Loucy (cell line): ENCODE measurements at regions not wholly inside any gene's neighbourhood (a gene's known extent, or its start where the extent isn't known, plus 50 kb on each side); places are given as distances from the start of the nearest gene placed in this dataset.

Experiments used
- H2AFZ ChIP-seq: fragments of 200-600 bp; sonication (generic); 2 replicates; pipeline ENCODE4 v1.6.0; 2016; ENCODE audit warnings: antibody characterized with exemption, mild to moderate bottlenecking, low read length, moderate library complexity
- H3F3A ChIP-seq: fragments of 200-600 bp; 2 replicates; pipeline ENCODE4 v1.6.0; 2016; ENCODE audit warnings: antibody characterized with exemption, low read depth, mild to moderate bottlenecking
- H3K27me3 ChIP-seq: fragments of 200-600 bp; sonication (generic); 2 replicates; pipeline ENCODE4 v1.6.1; 2014; ENCODE audit warnings: low read length, mild to moderate bottlenecking; ENCODE audit not compliant: insufficient read depth, poor library complexity, severe bottlenecking
- H3K36me3 ChIP-seq: fragments of 200-600 bp; sonication (generic); 2 replicates; pipeline ENCODE4 v1.6.1; 2016; ENCODE audit warnings: low read length; ENCODE audit not compliant: insufficient read depth
- H3K4me1 ChIP-seq: fragments of 200-600 bp; sonication (generic); 2 replicates; pipeline ENCODE4 v1.5.1; 2014; ENCODE audit warnings: low read length, mild to moderate bottlenecking; ENCODE audit not compliant: insufficient read depth, poor library complexity, severe bottlenecking
- H3K4me2 ChIP-seq: fragments of 200-600 bp; sonication (generic); 2 replicates; pipeline ENCODE4 v1.6.0; 2014; ENCODE audit warnings: antibody characterized with exemption, low read length, low read depth, mild to moderate bottlenecking; ENCODE audit not compliant: poor library complexity, severe bottlenecking
- H3K4me3 ChIP-seq: fragments of 200-600 bp; sonication (generic); 2 replicates; pipeline ENCODE4 v1.5.1; 2014; ENCODE audit warnings: low read length, mild to moderate bottlenecking, mixed read lengths; ENCODE audit not compliant: poor library complexity, severe bottlenecking
- H3K79me2 ChIP-seq: fragments of 200-600 bp; sonication (generic); 2 replicates; pipeline ENCODE4 v1.6.1; 2014; ENCODE audit warnings: low read length; ENCODE audit not compliant: insufficient read depth
- H3K9ac ChIP-seq: fragments of 200-600 bp; sonication (generic); 2 replicates; pipeline ENCODE4 v1.6.0; 2014; ENCODE audit warnings: mild to moderate bottlenecking, low read depth, low read length, moderate library complexity; ENCODE audit not compliant: poor library complexity, severe bottlenecking
- H3K9me2 ChIP-seq: fragments of 200-600 bp; sonication (generic); replicated peaks from 2 replicates; pipeline ENCODE4 v1.6.1; 2016; ENCODE audit warnings: low read depth, low read length, mixed read lengths
- H3K9me3 ChIP-seq: fragments of 200-600 bp; sonication (generic); 2 replicates; pipeline ENCODE4 v1.6.1; 2014; ENCODE audit warnings: mild to moderate bottlenecking, antibody characterized with exemption, low read length, low read depth; ENCODE audit not compliant: insufficient read depth
- H4K20me1 ChIP-seq: fragments of 200-600 bp; sonication (generic); 2 replicates; pipeline ENCODE4 v1.6.0; 2014; ENCODE audit warnings: antibody characterized with exemption, low read length, mild to moderate bottlenecking; ENCODE audit not compliant: insufficient read depth, poor library complexity, severe bottlenecking
- CTCF ChIP-seq: fragments of 200-600 bp; sonication (generic); conservative IDR thresholded peaks from 2 replicates; pipeline ENCODE4 v1.5.1; 2014; ENCODE audit warnings: mild to moderate bottlenecking, antibody characterized with exemption, low read length
- EZH2phosphoT487 ChIP-seq: fragments of 200-600 bp; IDR thresholded peaks from 2 replicates; pipeline ENCODE4 v1.6.1; 2018; ENCODE audit warnings: antibody characterized with exemption, mild to moderate bottlenecking, moderate library complexity, borderline replicate concordance

GRCh38 chr18:44238911-44239310 is 441.8 kb upstream of the SETBP1 start:
- Histone ChIP-seq H3F3A (no peaks in the 10 kb centered on the region), H2AFZ (no peak overlapping the region), H3K4me1 (no peaks in the 10 kb centered on the region), H3K36me3 (no peaks in the 10 kb centered on the region), H3K4me2 (no peak overlapping the region), H3K9ac (no peak overlapping the region), H4K20me1 (no peaks in the 10 kb centered on the region), H3K4me3 (no peak overlapping the region), H3K27me3 (no peaks in the 10 kb centered on the region), H3K79me2 (no peaks in the 10 kb centered on the region), H3K9me3 (no peaks in the 10 kb centered on the region), H3K9me2 (no peaks in the 10 kb centered on the region)
- TF ChIP-seq CTCF: no peak
- no peak for TF ChIP-seq EZH2phosphoT487

GRCh38 chr18:44241020-44241419 is 439.7 kb upstream of the SETBP1 start:
- no peaks in the 10 kb centered on the region for H3K27me3 ChIP-seq
- H3K9me3 ChIP-seq: no peaks in the 10 kb centered on the region
- no peaks in the 10 kb centered on the region for H3K9me2 ChIP-seq
- no peaks in the 10 kb centered on the region for H3K4me1 ChIP-seq
- H2AFZ ChIP-seq: no peak overlapping the region
- H3K36me3 ChIP-seq: no peaks in the 10 kb centered on the region
- H3K9ac ChIP-seq: no peak overlapping the region
- no peak overlapping the region for H3K4me2 ChIP-seq
- no peak overlapping the region for H3K4me3 ChIP-seq
- no peaks in the 10 kb centered on the region for H3K79me2 ChIP-seq
- no peaks in the 10 kb centered on the region for H3F3A ChIP-seq
- TF ChIP-seq EZH2phosphoT487 (no peak), CTCF (no peak)
- no peaks in the 10 kb centered on the region for H4K20me1 ChIP-seq

- Histone ChIP-seq H3K79me2 (no peaks in the 10 kb centered on the region), H3K9ac (no peak overlapping the region), H3K4me3 (no peak overlapping the region), H3K4me1 (no peaks in the 10 kb centered on the region), H3F3A (no peaks in the 10 kb centered on the region), H4K20me1 (no peaks in the 10 kb centered on the region), H3K36me3 (no peaks in the 10 kb centered on the region), H3K27me3 (no peaks in the 10 kb centered on the region), H3K9me3 (no peaks in the 10 kb centered on the region), H3K9me2 (no peaks in the 10 kb centered on the region), H3K4me2 (no peak overlapping the region), H2AFZ (no peak overlapping the region)
- TF ChIP-seq EZH2phosphoT487: no peak
- TF ChIP-seq CTCF: no peak
Observed at GRCh38 chr18:44245019-44245418, 435.7 kb upstream of the SETBP1 start.
